Right lobe of liver (tissue), 4 donors: ENCODE measurements at regions not wholly inside any gene's neighbourhood (a gene's known extent, or its start where the extent isn't known, plus 50 kb on each side); places are given as distances from the start of the nearest gene placed in this dataset.

Experiments used
- CTCF ChIP-seq, 4 donors: fragments of 200-600 bp in 3 of 4; fragments of 450-650 bp in 1 of 4; IDR thresholded peaks; one replicate each; pipeline versions ENCODE4 v1.5.1 to v1.8.0; 2016 to 2022; ENCODE audit warnings: antibody characterized with exemption in 4 of 4, mild to moderate bottlenecking in 2 of 4
- POLR2A ChIP-seq: fragments of 450-650 bp; IDR thresholded peaks from one replicate; pipeline ENCODE4 v1.6.1; 2017; ENCODE audit warnings: antibody characterized with exemption, mild to moderate bottlenecking
- donor health status: DM: no; HTN: no; CAD: no.
- donor health status: DM: no; HTN: no; CAD: no.
- donor health status: DM: no; HTN: yes; CAD: no.

GRCh38 chr6:166862287-166862977, 93.9 kb downstream of the RNASET2 start:
- no peak for TF ChIP-seq CTCF (IDR thresholded peaks at IDR 0.05)
- no peak for TF ChIP-seq POLR2A
